Rectal smooth muscle tissue (tissue), 1 donor: ENCODE measurements at regions not wholly inside any gene's neighbourhood (a gene's known extent, or its start where the extent isn't known, plus 50 kb on each side); places are given as distances from the start of the nearest gene placed in this dataset.

Experiments
- H3K27ac ChIP-seq: one replicate; pipeline ENCODE4 v1.7.0; 2013; ENCODE audit warnings: low read depth, low read length, inconsistent platforms
- H3K27me3 ChIP-seq: one replicate; pipeline ENCODE4 v1.7.0; 2013; ENCODE audit warnings: low read length; ENCODE audit not compliant: control insufficient read depth, insufficient read depth
- H3K36me3 ChIP-seq: one replicate; pipeline ENCODE4 v1.7.0; 2013; ENCODE audit warnings: low read length; ENCODE audit not compliant: control insufficient read depth, insufficient read depth
- H3K4me1 ChIP-seq: one replicate; pipeline ENCODE4 v1.7.0; 2013; ENCODE audit warnings: low read length; ENCODE audit not compliant: control insufficient read depth, insufficient read depth
- H3K4me3 ChIP-seq: one replicate; pipeline ENCODE4 v1.7.0; 2013; ENCODE audit warnings: low read length
- H3K9ac ChIP-seq: one replicate; pipeline ENCODE4 v1.7.0; 2013; ENCODE audit warnings: low read length

DNA sequence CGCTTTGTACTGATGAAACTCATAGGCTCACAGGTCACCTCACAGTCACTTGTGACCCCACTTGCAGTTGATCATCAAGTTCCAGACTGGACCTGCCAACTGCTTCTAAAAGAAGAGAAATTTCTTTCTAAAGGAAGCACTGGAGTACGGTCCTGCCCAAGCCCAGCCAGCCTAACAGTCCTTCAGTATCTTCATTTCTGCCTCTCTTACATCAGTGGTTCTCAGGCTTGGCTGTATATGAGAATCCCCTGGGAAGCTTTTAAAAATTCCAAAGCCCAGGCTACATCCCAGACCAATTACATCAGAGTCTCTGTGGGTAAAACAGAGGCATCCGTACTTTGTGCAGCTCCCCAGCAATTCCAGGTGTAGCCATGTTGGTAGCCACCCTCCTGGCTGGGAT lies 282.1 kb downstream of the NFIB start:
- no peak overlapping the region for H3K9ac ChIP-seq
- no peaks in the 10 kb centered on the region for H3K27me3 ChIP-seq
- H3K4me1 ChIP-seq = peaks cover 7% of the 10 kb centered on the region
- H3K36me3 ChIP-seq = no peaks in the 10 kb centered on the region
- H3K27ac ChIP-seq = no peak overlapping the region
- H3K4me3 ChIP-seq = no peak overlapping the region

- Histone ChIP-seq H3K36me3 (no peaks in the 10 kb centered on the region), H3K4me1 (peaks cover 7% of the 10 kb centered on the region), H3K27me3 (no peaks in the 10 kb centered on the region), H3K27ac (peak overlapping the region; percentile 69), H3K9ac (no peak overlapping the region), H3K4me3 (peak overlapping the region; percentile 36)
Observed at GRCh38 chr9:14031060-14031414, 282.9 kb downstream of the NFIB start.

DNA sequence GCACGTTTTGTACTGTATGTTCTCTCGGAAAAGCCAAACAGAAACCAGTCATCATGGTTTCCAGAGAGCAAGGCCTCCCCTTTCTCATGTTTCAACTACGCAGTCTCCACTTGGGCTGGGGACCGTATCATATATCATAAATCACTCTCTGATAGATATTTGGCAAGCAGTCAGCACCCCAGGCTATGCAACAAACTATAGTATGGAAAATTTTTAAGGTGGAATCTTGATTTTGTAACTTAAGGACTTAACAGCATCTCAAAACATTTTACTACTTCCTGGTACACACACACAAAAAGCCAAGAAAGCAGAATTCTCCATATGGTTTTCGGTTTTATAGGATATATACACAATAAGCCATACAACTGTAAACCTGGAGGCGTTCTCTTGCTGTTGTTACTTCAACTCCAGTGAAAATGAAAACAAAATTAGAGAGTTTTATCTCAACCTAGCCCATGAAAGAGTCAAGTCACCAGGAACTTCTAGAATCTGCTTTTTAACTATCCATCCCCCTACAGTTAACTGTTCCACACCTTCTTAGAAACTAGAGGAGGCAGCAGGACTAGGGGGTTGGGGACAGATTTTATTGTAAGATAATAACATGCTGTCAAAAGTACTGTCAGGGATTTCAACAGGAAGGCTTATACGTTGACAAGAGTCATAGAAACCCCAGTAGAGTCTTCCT lies 283.4 kb downstream of the NFIB start:
- no peaks in the 10 kb centered on the region for H3K36me3 ChIP-seq
- H3K4me1 ChIP-seq = peaks cover 7% of the 10 kb centered on the region
- peak overlapping the region; percentile 69 for H3K27ac ChIP-seq
- no peaks in the 10 kb centered on the region for H3K27me3 ChIP-seq
- no peak overlapping the region for H3K9ac ChIP-seq
- peak overlapping the region; percentile 37 for H3K4me3 ChIP-seq

GRCh38 chr9:14029806-14030374 lies 284.1 kb downstream of the NFIB start:
- H3K27me3 ChIP-seq = no peaks in the 10 kb centered on the region
- H3K36me3 ChIP-seq = no peaks in the 10 kb centered on the region
- H3K9ac ChIP-seq = no peak overlapping the region
- H3K4me3 ChIP-seq = peak overlapping the region; percentile 37
- H3K4me1 ChIP-seq = peaks cover 7% of the 10 kb centered on the region
- peak overlapping the region; percentile 69 for H3K27ac ChIP-seq

DNA sequence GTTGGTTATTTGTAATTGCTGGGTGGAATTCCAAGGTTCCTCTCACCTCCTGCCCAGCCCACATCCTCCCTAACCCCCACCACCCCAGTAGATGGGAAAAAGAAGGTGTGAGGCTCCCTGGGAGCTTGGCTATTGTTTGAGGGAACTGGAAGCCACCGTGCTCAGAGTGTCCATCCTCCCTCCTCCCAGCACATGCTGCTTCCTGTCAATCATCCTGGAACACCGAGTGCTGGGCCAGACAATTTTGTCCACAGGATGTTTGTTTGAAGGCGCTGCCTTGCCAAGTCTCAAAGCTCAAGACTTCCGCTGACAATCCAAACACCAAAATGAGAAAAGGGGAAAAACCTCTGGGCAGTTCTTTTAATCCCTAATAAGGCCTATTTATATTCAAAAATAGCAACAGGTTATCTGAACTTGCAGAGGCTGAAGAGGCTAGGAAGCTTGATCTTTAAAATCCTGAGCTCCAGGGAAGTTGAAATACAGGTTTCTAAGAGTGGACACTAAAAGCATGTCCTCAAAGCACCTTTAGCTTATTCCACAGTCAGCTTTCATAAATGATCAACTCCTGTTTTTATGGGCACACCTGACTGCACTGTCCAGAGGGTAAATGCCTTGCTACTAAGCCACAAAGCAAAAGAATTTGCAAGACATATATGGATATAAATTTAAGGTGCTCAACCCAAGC lies 286.7 kb downstream of the NFIB start:
- Histone ChIP-seq H3K4me1 (peaks cover 7% of the 10 kb centered on the region), H3K27me3 (no peaks in the 10 kb centered on the region), H3K27ac (no peak overlapping the region), H3K36me3 (no peaks in the 10 kb centered on the region), H3K9ac (no peak overlapping the region), H3K4me3 (no peak overlapping the region)

- no peak overlapping the region for H3K4me3 ChIP-seq
- no peak overlapping the region for H3K27ac ChIP-seq
- no peaks in the 10 kb centered on the region for H3K36me3 ChIP-seq
- no peak overlapping the region for H3K9ac ChIP-seq
- H3K4me1 ChIP-seq = peaks cover under 1% of the 10 kb centered on the region
- H3K27me3 ChIP-seq = no peaks in the 10 kb centered on the region
Observed at GRCh38 chr9:14025741-14026140, 288.2 kb downstream of the NFIB start.

- no peak overlapping the region for H3K9ac ChIP-seq
- H3K36me3 ChIP-seq = no peaks in the 10 kb centered on the region
Observed at GRCh38 chr9:14023285-14023684, 290.7 kb downstream of the NFIB start.

GRCh38 chr9:14021871-14022525 lies 291.9 kb downstream of the NFIB start:
- H3K4me3 ChIP-seq = no peak overlapping the region
- H3K27me3 ChIP-seq = no peaks in the 10 kb centered on the region
- H3K9ac ChIP-seq = no peak overlapping the region
- no peaks in the 10 kb centered on the region for H3K36me3 ChIP-seq
- no peak overlapping the region for H3K27ac ChIP-seq
- no peaks in the 10 kb centered on the region for H3K4me1 ChIP-seq

More at GRCh38 chr9:14023285-14023684, 290.7 kb downstream of the NFIB start:
- Histone ChIP-seq H3K27ac (no peak overlapping the region), H3K4me3 (no peak overlapping the region), H3K4me1 (no peaks in the 10 kb centered on the region), H3K27me3 (no peaks in the 10 kb centered on the region)

DNA sequence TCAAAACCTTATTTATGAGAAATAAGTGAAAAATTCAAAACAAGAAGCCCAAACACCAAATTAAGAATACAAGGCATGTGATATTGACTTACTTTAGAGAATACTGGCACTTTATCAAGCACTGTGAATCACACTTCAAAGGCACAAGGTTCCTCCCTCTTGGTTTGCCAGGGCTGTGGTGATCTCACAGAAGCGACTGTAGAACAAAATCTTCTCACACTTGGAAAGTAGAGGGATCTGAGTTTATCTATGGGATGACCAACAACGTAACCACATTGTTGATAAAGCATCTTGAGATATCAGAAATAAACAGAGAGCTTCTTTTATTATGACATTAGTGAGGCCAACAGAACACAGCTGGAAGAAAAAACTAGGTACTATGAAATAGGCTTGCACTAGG lies 295.9 kb downstream of the NFIB start:
- no peak overlapping the region for H3K4me3 ChIP-seq
- H3K9ac ChIP-seq = no peak overlapping the region
- H3K36me3 ChIP-seq = no peaks in the 10 kb centered on the region
- H3K27ac ChIP-seq = no peak overlapping the region
- H3K4me1 ChIP-seq = no peaks in the 10 kb centered on the region
- no peaks in the 10 kb centered on the region for H3K27me3 ChIP-seq

DNA sequence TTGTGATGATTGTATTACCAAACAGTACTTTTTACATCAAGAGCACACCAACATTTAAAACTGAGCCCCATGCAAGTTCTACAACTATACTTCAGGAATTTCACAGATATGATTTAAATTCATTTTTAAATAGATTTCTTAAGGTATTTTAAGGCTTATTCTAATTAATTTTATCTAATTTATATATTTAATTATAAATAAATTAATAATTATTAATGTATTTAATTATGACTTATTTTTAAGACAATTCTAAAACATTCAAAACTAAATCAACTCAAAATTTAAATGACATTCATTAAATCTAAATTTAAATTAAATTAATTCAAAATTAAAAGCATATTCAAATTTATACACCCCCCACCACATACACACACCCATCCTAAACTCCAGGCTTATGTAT lies 299.2 kb downstream of the NFIB start:
- no peak overlapping the region for H3K9ac ChIP-seq
- H3K27me3 ChIP-seq = no peaks in the 10 kb centered on the region
- H3K4me1 ChIP-seq = no peaks in the 10 kb centered on the region
- H3K4me3 ChIP-seq = no peak overlapping the region
- H3K36me3 ChIP-seq = no peaks in the 10 kb centered on the region
- no peak overlapping the region for H3K27ac ChIP-seq

DNA sequence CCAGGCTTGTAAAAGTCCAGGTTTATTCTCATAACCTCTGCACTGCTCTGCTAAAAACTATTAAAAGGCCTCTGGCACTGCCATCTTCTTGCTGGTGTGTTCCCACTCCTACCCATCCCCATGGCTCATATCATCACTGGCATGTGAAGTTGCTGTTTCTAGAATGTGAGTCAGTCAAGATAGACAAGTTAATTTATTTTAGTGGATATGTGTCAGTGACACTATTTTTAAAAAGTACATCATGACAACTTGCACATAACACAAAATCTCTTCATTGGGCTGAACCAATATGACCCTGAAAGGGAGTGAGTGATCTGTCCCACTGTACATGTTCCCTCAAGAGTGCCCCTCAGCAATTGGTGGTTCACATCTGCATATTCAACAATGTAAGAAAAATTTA lies 299.7 kb downstream of the NFIB start:
- no peak overlapping the region for H3K9ac ChIP-seq
- H3K36me3 ChIP-seq = no peaks in the 10 kb centered on the region
- H3K27me3 ChIP-seq = no peaks in the 10 kb centered on the region
- H3K27ac ChIP-seq = no peak overlapping the region
- no peak overlapping the region for H3K4me3 ChIP-seq
- H3K4me1 ChIP-seq = no peaks in the 10 kb centered on the region

DNA sequence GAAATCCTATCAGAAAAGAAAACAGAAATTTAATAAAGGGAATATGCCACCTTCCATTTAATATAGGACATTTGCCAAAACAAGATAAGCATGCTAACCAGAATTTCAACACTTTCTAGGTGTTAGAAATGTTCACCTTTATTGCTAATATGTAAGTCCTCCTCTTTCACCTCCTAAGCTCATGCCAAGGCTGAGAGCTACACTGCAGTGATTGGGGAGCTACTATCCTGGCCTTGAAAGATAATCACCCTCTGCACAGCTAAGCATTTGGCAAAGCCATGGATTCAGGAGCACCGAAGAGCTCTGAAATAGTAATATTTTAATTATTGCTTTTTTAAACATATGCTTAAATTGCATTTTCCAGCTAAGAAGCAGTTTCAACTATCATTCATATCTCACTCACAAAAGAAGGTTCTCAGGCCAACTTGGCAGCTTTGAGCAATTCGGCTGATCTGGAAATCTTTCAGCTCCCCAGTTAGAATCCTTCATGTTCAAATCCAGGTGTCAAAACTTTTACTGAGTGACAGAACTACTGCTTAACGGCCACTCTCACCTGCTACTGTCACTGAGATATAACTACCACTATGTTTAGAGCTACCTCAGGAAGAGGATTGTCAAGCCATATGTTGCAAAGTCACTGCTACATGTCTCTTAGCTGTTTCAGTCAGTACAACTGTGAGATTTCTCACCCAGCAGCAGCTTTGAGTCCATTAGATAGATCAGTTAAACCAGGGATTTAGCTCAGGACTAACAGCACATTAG lies 302.0 kb downstream of the NFIB start:
- Histone ChIP-seq H3K9ac (no peak overlapping the region), H3K27ac (no peak overlapping the region), H3K27me3 (no peaks in the 10 kb centered on the region), H3K36me3 (no peaks in the 10 kb centered on the region), H3K4me1 (no peaks in the 10 kb centered on the region), H3K4me3 (no peak overlapping the region)
